ENCODE measurements at regions not wholly inside any gene's neighbourhood (a gene's known extent, or its start where the extent isn't known, plus 50 kb on each side); places are given as distances from the start of the nearest gene placed in this dataset.

- no peaks in the 10 kb centered on the region for H3K9me3 ChIP-seq
- H3K4me1 ChIP-seq (ENCODE audit: insufficient read depth): no peaks in the 10 kb centered on the region
- no peak overlapping the region for H3K27ac ChIP-seq
- H3K4me3 ChIP-seq: no peak overlapping the region
- intact Hi-C loops (cut with DNase I): no loop called here
- WGBS, 3 donors: 50 to 69% (median 65%) methylated on average over 1 of the region's 1 CpG
- no peak for DNase-seq
- H3K36me3 ChIP-seq: no peaks in the 10 kb centered on the region
- no peaks in the 10 kb centered on the region for H3K27me3 ChIP-seq
- TF ChIP-seq EP300 (IDR thresholded peaks at IDR 0.05): no peak
- TF ChIP-seq, protein P1, sequence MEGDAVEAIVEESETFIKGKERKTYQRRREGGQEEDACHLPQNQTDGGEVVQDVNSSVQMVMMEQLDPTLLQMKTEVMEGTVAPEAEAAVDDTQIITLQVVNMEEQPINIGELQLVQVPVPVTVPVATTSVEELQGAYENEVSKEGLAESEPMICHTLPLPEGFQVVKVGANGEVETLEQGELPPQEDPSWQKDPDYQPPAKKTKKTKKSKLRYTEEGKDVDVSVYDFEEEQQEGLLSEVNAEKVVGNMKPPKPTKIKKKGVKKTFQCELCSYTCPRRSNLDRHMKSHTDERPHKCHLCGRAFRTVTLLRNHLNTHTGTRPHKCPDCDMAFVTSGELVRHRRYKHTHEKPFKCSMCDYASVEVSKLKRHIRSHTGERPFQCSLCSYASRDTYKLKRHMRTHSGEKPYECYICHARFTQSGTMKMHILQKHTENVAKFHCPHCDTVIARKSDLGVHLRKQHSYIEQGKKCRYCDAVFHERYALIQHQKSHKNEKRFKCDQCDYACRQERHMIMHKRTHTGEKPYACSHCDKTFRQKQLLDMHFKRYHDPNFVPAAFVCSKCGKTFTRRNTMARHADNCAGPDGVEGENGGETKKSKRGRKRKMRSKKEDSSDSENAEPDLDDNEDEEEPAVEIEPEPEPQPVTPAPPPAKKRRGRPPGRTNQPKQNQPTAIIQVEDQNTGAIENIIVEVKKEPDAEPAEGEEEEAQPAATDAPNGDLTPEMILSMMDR (IDR thresholded peaks at IDR 0.05): no peak
- TF ChIP-seq POLR2A (IDR thresholded peaks at IDR 0.05): no peak
Observed at GRCh38 chr13:63206461-63206860, 1790.8 kb upstream of the PCDH20 start.

DNA sequence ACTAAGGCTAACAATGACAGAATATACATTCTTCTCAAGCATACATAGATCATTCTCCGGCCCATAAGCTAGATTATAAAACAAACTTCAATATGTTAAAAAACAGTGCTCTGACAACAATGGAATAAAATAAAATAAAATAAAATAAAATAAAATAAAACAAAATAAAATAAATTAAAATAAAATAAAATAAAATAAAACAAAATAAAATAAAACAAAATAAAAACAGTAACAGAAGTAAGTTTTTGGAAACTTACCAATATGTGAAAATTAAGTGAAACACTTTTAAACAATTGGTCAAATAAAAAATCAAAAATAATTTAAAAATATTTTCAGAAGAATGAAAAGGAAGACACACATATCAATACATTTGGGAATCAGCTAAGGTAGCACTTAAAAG, 1785.8 kb upstream of the PCDH20 start:
- no peak overlapping the region for H3K27ac ChIP-seq
- H3K9me3 ChIP-seq: no peaks in the 10 kb centered on the region
- TF ChIP-seq, protein P1 (IDR thresholded peaks at IDR 0.05): no peak
- H3K36me3 ChIP-seq: no peaks in the 10 kb centered on the region
- 30 to 95% (median 93%) methylated on average over 1 of the region's 1 CpG for WGBS, 3 donors
- intact Hi-C loops (cut with DNase I): no loop called here
- no peak overlapping the region for H3K4me3 ChIP-seq
- no peak for DNase-seq
- H3K4me1 ChIP-seq (ENCODE audit: insufficient read depth): no peaks in the 10 kb centered on the region
- no peaks in the 10 kb centered on the region for H3K27me3 ChIP-seq

DNA sequence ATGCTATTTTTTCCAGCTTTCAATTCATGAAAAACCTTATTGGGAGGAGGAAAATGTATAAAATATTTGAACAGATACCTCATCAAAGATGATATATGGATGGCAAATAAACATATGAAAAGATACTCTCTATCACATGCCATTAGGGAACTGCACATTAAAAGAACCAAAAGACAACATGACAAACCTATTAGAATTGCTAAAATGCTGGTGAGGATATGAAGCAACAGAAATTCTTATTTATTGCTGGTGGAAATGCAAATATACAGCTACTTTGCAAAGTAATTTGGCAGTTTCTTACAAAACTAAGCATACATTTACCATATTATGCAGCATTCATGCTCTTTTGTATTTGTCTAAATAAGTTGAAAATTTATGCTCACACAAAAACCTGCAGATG, 1783.9 kb upstream of the PCDH20 start:
- no peak overlapping the region for H3K4me3 ChIP-seq
- intact Hi-C loops (cut with DNase I): no loop called here
- no peaks in the 10 kb centered on the region for H3K4me1 ChIP-seq (ENCODE audit: insufficient read depth)
- H3K36me3 ChIP-seq: no peaks in the 10 kb centered on the region
- no peak for DNase-seq
- no peaks in the 10 kb centered on the region for H3K9me3 ChIP-seq
- no peak overlapping the region for H3K27ac ChIP-seq
- TF ChIP-seq, protein P1 (IDR thresholded peaks at IDR 0.05): no peak
- no peaks in the 10 kb centered on the region for H3K27me3 ChIP-seq

GRCh38 chr13:63198071-63198470, 1782.4 kb upstream of the PCDH20 start:
- H3K9me3 ChIP-seq: no peaks in the 10 kb centered on the region
- WGBS, 3 donors: 35 to 46% (median 44%) methylated on average over 2 of the region's 2 CpGs
- intact Hi-C loops (cut with DNase I): no loop called here
- TF ChIP-seq, protein P1 (IDR thresholded peaks at IDR 0.05): no peak
- no peak for TF ChIP-seq EP300 (IDR thresholded peaks at IDR 0.05)
- no peak for TF ChIP-seq POLR2A (IDR thresholded peaks at IDR 0.05)
- H3K4me1 ChIP-seq (ENCODE audit: insufficient read depth): no peaks in the 10 kb centered on the region
- no peak overlapping the region for H3K4me3 ChIP-seq
- H3K27ac ChIP-seq: no peak overlapping the region
- no peaks in the 10 kb centered on the region for H3K36me3 ChIP-seq
- no peak for DNase-seq
- H3K27me3 ChIP-seq: no peaks in the 10 kb centered on the region

DNA sequence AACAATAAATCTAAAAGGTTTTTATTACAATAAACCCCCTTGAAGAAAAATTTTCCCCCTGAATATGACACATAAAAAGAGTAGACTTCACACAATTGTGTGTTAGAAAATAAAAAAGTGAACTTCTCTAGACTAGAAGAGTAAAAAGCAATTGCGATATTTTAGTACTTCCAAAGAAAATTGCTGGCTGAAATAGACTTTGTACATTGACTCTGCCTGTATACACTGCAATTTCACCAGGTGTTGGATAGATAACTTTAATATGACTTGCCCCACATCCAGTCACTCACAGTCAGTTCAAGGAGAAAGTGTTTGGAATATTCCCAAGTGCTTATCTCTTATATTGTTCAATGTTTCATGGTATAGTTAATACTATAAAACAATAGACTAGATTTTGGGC, 1780.1 kb upstream of the PCDH20 start:
- H3K36me3 ChIP-seq: no peaks in the 10 kb centered on the region
- no peaks in the 10 kb centered on the region for H3K9me3 ChIP-seq
- WGBS, 3 donors: 77 to 93% (median 83%) methylated on average over 1 of the region's 1 CpG
- no peak overlapping the region for H3K27ac ChIP-seq
- no peak for DNase-seq
- intact Hi-C loops (cut with DNase I): no loop called here
- H3K4me3 ChIP-seq: no peak overlapping the region
- no peaks in the 10 kb centered on the region for H3K4me1 ChIP-seq (ENCODE audit: insufficient read depth)
- no peak for TF ChIP-seq POLR2A (IDR thresholded peaks at IDR 0.05)
- TF ChIP-seq EP300 (IDR thresholded peaks at IDR 0.05): no peak
- no peaks in the 10 kb centered on the region for H3K27me3 ChIP-seq

Measured in ovary (tissue), 7 donors.